ENCODE measurements at regions not wholly inside any gene's neighbourhood (a gene's known extent, or its start where the extent isn't known, plus 50 kb on each side); places are given as distances from the start of the nearest gene placed in this dataset.

GRCh38 chr3:117523418-117523817 lies 813.8 kb downstream of the TUSC7 start:
- Histone ChIP-seq H3K4me2 (ENCODE audit: insufficient read depth in 1 of 2, low read depth in 2 of 2, low read length in 2 of 2) (no peak overlapping the region), H4K5ac (ENCODE audit: insufficient read length, low read depth, low read length) (no peak overlapping the region), H3K79me1 (ENCODE audit: low read depth, low read length) (no peaks in the 10 kb centered on the region), H3K4me1 (replicated peaks in 1 of 4; ENCODE audit: control insufficient read depth in 3 of 4, insufficient read depth in 4 of 4, low read length in 3 of 4) (peaks cover 0 to 3% (median 0%) of the 10 kb centered on the region in 4 experiments; a peak in 1 of 7 replicates), H3K4me3 (ENCODE audit: extremely low read depth in 1 of 4, insufficient read depth in 2 of 4, low read depth in 3 of 4, low read length in 4 of 4) (no peak overlapping the region), H3K36me3 (ENCODE audit: control insufficient read depth in 2 of 4, insufficient read depth in 4 of 4, low read length in 3 of 4) (no peaks in the 10 kb centered on the region), H3K14ac (ENCODE audit: insufficient read length) (no peak overlapping the region), H3K23ac (ENCODE audit: insufficient read length) (no peak overlapping the region), H4K91ac (replicated peaks; ENCODE audit: insufficient read length, low read length) (no peak overlapping the region), H3K4ac (replicated peaks; ENCODE audit: insufficient read length, low read depth, low read length) (no peak overlapping the region), H3K9ac (replicated peaks in 1 of 4; ENCODE audit: extremely low read depth in 1 of 4, low read depth in 3 of 4, low read length in 3 of 4) (no peak overlapping the region), H2AK5ac (ENCODE audit: low read depth, low read length) (no peak overlapping the region), H3K18ac (ENCODE audit: extremely low read depth, low read length) (no peak overlapping the region), H3K27ac (ENCODE audit: low read depth, low read length) (no peak overlapping the region), H4K8ac (ENCODE audit: extremely low read depth, insufficient read depth, low read length) (no peak overlapping the region), H3K9me3 (ENCODE audit: insufficient read depth in 2 of 2, low read depth in 1 of 2, low read length in 1 of 2) (no peaks in the 10 kb centered on the region), H2BK120ac (replicated peaks; ENCODE audit: low read depth, low read length) (no peak overlapping the region), H3K79me2 (ENCODE audit: control insufficient read depth in 1 of 2, insufficient read depth in 2 of 2, low read length in 2 of 2) (no peaks in the 10 kb centered on the region), H2BK15ac (ENCODE audit: low read length) (no peak overlapping the region), H2BK12ac (ENCODE audit: low read depth, low read length) (no peak overlapping the region), H3K23me2 (ENCODE audit: low read depth, low read length) (no peaks in the 10 kb centered on the region), H3K56ac (replicated peaks; ENCODE audit: insufficient read length, low read depth, low read length) (no peak overlapping the region), H2AFZ (ENCODE audit: low read length) (no peak overlapping the region), H2BK5ac (ENCODE audit: low read depth, low read length) (no peak overlapping the region), H2BK20ac (ENCODE audit: low read length) (no peak overlapping the region), H4K20me1 (replicated peaks in 1 of 2; ENCODE audit: control insufficient read depth in 1 of 2, insufficient read depth in 2 of 2, low read length in 2 of 2) (no peaks in the 10 kb centered on the region), H3K27me3 (replicated peaks in 1 of 4; ENCODE audit: control insufficient read depth in 3 of 4, extremely low read depth in 1 of 4, insufficient read depth in 3 of 4, low read length in 3 of 4) (no peaks in the 10 kb centered on the region)
- TF ChIP-seq NRF1 (IDR thresholded peaks at IDR 0.05; ENCODE audit: low read depth, low read length), result no peak
- TF ChIP-seq ASH2L (IDR thresholded peaks at IDR 0.05; ENCODE audit: low read length), result no peak
- TF ChIP-seq JUND (IDR thresholded peaks at IDR 0.05; ENCODE audit: low read length), result no peak
- no peak for TF ChIP-seq HDAC2 (IDR thresholded peaks at IDR 0.05; ENCODE audit: borderline replicate concordance in 1 of 2, low read depth in 2 of 2, low read length in 2 of 2)
- no peak for TF ChIP-seq SUZ12 (IDR thresholded peaks at IDR 0.05; ENCODE audit: low read length)
- no peak for TF ChIP-seq SIN3A (conservative IDR thresholded peaks at IDR 0.05 in 1 of 2, IDR thresholded peaks at IDR 0.05 in 1 of 2; ENCODE audit: low read depth in 1 of 2, low read length in 2 of 2)
- no peak for TF ChIP-seq CBX5 (IDR thresholded peaks at IDR 0.05; ENCODE audit: low read depth, low read length)
- no peak for TF ChIP-seq TCF12 (IDR thresholded peaks at IDR 0.05; ENCODE audit: low read depth, low read length)
- TF ChIP-seq RAD21 (IDR thresholded peaks at IDR 0.05 in 1 of 2, conservative IDR thresholded peaks at IDR 0.05 in 1 of 2; ENCODE audit: low read depth in 2 of 2, low read length in 2 of 2), result no peak
- DNase-seq (ENCODE audit: low read depth in 1 of 2, low spot score in 2 of 2) (no peak), FAIRE-seq (no peak)
- CTCF ChIA-PET (ENCODE audit: partially characterized antibody), result interaction anchor here (0.8 to 1.9 kb wide), 6 partner anchors 9 to 504 kb away, joined by 3 to 9 read pairs (median 3); no protein-coding TSS in a partner anchor
- POLR2A ChIA-PET (ENCODE audit: partially characterized antibody), result no interaction called here
- 75% methylated on average over 5 of the region's 5 CpGs; no CpG with 5 or more reads in 1 of the 2 experiments for WGBS, 2 experiments (ENCODE audit: extremely low coverage in 1 of 2, insufficient coverage in 1 of 2, insufficient read length in 1 of 2, insufficient replicate concordance in 2 of 2, low coverage in 1 of 2, low lambda C conversion rate in 2 of 2, missing lambda C conversion rate in 1 of 2)
